ENCODE measurements at regions not wholly inside any gene's neighbourhood (a gene's known extent, or its start where the extent isn't known, plus 50 kb on each side); places are given as distances from the start of the nearest gene placed in this dataset.

DNA sequence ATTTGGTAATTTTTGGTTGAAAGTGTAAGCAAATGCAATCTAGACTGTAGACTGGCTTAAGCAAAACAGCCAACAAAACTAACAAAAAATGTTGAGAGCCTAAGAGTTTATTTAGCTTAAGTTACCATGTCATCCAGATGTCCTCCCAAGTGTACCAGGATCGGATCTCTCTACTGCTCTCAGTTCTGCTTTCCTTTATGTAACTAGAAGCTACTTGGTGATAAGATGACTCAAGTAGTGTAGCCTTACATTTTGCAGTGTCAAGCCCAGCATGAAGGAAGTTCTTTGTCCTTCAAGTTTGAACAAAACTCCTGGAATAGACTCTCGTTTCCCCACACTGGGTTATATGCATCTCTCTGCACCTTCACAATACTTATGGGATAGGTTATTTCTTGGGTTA, 1500.0 kb downstream of the STIM2 start:
- TF ChIP-seq, protein P1, sequence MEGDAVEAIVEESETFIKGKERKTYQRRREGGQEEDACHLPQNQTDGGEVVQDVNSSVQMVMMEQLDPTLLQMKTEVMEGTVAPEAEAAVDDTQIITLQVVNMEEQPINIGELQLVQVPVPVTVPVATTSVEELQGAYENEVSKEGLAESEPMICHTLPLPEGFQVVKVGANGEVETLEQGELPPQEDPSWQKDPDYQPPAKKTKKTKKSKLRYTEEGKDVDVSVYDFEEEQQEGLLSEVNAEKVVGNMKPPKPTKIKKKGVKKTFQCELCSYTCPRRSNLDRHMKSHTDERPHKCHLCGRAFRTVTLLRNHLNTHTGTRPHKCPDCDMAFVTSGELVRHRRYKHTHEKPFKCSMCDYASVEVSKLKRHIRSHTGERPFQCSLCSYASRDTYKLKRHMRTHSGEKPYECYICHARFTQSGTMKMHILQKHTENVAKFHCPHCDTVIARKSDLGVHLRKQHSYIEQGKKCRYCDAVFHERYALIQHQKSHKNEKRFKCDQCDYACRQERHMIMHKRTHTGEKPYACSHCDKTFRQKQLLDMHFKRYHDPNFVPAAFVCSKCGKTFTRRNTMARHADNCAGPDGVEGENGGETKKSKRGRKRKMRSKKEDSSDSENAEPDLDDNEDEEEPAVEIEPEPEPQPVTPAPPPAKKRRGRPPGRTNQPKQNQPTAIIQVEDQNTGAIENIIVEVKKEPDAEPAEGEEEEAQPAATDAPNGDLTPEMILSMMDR (IDR thresholded peaks at IDR 0.05), result no peak
- TF ChIP-seq EP300 (IDR thresholded peaks at IDR 0.05) (no peak), POLR2A (IDR thresholded peaks at IDR 0.05; ENCODE audit: low read depth) (no peak)

Data from esophagus muscularis mucosa (tissue), 4 donors.